Chondrocyte (in vitro differentiated cells): ENCODE measurements at regions not wholly inside any gene's neighbourhood (a gene's known extent, or its start where the extent isn't known, plus 50 kb on each side); places are given as distances from the start of the nearest gene placed in this dataset.

Experiments used
- DNase-seq: peaks from one replicate; pipeline ENCODE4 v3.0.0; 2021; ENCODE audit warnings: mixed read lengths, low spot score
- H3K27ac Mint-ChIP-seq: one replicate; pipeline ENCODE4 v1.8.0; 2021; ENCODE audit warnings: mild to moderate bottlenecking, moderate library complexity, mixed read lengths; ENCODE audit not compliant: unreplicated experiment
- H3K27me3 Mint-ChIP-seq: 2 replicates; pipeline ENCODE4 v1.8.0; 2021; ENCODE audit warnings: low read depth, mixed read lengths
- H3K36me3 Mint-ChIP-seq: 2 replicates; pipeline ENCODE4 v1.8.0; 2021; ENCODE audit warnings: low read depth, mixed read lengths
- H3K4me1 Mint-ChIP-seq: 2 replicates; pipeline ENCODE4 v1.8.0; 2021; ENCODE audit warnings: low read depth, mild to moderate bottlenecking, mixed read lengths
- H3K4me3 Mint-ChIP-seq: one replicate; pipeline ENCODE4 v1.8.0; 2021; ENCODE audit warnings: mild to moderate bottlenecking, moderate library complexity, mixed read lengths; ENCODE audit not compliant: unreplicated experiment
- H3K9me3 Mint-ChIP-seq: 2 replicates; pipeline ENCODE4 v1.8.0; 2021; ENCODE audit warnings: low read depth, mixed read lengths
- CTCF ChIP-seq: fragments of 200-600 bp; sonication (generic); IDR thresholded peaks from 2 replicates; pipeline ENCODE4 v1.5.0; 2021; ENCODE audit warnings: antibody characterized with exemption, mild to moderate bottlenecking, moderate library complexity

DNA sequence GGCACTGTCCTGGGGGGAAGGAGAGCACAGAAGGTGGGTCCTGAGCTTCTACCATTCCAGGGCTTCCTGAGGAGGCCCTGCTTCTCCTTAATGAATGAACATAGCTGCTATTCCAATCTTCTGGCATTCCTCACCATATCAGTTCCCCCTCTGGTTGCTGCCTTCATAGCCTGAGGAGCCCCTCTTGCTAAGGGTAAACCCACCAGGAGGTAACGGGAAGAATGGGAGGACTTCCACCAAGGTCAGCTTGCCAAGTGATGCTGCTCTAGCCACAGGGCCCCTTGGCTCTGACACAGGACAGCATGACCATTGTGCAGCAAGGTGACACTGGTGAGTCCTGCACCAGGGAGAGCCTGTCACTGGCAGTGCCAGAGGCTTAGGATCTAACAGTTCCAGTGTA, 1022.5 kb downstream of the TBC1D22A start:
- no peak for DNase-seq

DNA sequence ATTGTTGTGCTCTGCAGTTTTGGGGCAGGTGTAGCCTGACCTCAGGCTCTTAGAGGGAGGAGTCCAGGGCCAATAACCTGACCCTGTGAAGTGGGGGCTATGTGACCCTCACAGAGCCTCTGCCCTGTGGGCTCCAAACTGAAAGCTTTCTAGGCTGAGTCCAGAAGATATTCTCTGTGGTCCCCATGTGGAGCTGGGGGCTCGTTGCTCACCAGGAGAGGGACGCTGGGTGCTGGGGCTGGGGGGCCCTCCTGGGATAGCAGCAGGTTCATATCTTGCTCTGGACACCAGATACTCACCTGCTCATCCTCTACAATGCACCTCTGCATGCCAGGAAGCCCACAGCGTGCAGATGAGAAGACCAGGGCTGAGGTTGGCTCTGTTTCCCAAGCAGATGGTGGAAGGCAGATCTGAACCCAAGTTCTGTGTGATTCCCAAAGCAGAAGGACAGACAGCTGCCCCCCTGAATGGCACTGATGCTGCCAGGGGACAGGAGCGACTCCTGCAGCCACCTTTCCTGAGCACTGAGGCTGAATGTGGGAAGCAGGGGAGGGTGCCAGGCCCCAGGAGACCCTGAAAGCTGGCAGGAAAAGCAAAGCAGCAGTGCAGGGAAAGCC, 1022.0 kb downstream of the TBC1D22A start:
- no peak for TF ChIP-seq CTCF
- Mint-ChIP-seq H3K9me3 (peaks cover 12% of the 10 kb centered on the region), H3K4me3 (no peak overlapping the region), H3K27ac (no peak overlapping the region), H3K36me3 (no peaks in the 10 kb centered on the region), H3K27me3 (peaks cover 3% of the 10 kb centered on the region), H3K4me1 (peaks cover 7% of the 10 kb centered on the region)
- DNase-seq: no peak

More for the DNA sequence above, 1022.5 kb downstream of the TBC1D22A start:
- Mint-ChIP-seq H3K4me1 (peaks cover 10% of the 10 kb centered on the region), H3K27ac (no peak overlapping the region), H3K9me3 (peaks cover 12% of the 10 kb centered on the region), H3K27me3 (no peaks in the 10 kb centered on the region), H3K36me3 (no peaks in the 10 kb centered on the region), H3K4me3 (no peak overlapping the region)
- no peak for TF ChIP-seq CTCF

DNA sequence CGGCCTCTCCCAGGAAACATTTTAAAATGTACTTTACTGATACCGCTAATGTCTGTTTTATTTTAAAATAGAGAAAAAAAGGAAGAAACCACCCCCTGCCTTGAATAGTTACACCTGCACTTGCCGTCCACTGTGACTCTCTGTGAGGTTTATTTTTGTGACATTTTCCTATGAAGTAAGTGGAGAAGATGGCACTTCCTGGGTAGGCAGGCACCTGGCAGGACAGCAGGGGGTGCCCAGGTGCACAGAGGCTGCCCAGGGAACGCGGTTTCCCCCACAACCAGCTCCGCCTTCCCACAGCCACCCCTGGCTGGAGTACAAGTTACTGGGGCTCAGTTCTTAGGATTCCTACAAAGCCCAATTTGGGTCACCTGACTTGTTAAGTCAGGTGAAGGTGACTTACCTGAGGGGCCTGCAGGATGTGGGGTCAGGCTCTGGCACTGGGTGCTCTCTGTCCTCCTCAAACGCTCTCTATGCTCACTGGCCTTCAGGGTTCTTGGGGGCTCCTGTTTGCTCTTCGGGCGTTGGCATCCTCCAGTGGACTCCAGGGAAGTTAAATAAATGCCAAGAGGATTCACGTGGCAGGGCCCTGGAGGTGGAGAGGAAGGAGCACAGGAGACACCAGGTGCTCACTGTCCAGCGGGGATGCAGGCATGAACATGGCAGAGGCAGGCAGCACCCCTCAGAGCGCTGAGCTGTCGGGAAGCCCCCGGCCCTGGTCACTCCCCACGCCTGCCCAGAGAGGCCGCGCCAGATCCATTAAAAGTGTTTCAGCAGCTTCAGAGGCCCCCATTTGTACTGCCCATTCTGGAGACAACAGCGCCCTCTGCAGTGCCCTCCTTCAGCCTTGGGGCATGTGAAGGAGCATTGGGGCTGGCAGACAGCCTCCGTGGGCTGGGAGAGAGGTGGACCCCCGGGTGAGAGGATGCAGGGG, 1021.2 kb downstream of the TBC1D22A start:
- Mint-ChIP-seq H3K4me1 (no peaks in the 10 kb centered on the region), H3K36me3 (no peaks in the 10 kb centered on the region), H3K27me3 (peaks cover 5% of the 10 kb centered on the region), H3K4me3 (no peak overlapping the region), H3K9me3 (peaks cover 12% of the 10 kb centered on the region), H3K27ac (no peak overlapping the region)
- TF ChIP-seq CTCF: no peak
- DNase-seq: peak; percentile 63

DNA sequence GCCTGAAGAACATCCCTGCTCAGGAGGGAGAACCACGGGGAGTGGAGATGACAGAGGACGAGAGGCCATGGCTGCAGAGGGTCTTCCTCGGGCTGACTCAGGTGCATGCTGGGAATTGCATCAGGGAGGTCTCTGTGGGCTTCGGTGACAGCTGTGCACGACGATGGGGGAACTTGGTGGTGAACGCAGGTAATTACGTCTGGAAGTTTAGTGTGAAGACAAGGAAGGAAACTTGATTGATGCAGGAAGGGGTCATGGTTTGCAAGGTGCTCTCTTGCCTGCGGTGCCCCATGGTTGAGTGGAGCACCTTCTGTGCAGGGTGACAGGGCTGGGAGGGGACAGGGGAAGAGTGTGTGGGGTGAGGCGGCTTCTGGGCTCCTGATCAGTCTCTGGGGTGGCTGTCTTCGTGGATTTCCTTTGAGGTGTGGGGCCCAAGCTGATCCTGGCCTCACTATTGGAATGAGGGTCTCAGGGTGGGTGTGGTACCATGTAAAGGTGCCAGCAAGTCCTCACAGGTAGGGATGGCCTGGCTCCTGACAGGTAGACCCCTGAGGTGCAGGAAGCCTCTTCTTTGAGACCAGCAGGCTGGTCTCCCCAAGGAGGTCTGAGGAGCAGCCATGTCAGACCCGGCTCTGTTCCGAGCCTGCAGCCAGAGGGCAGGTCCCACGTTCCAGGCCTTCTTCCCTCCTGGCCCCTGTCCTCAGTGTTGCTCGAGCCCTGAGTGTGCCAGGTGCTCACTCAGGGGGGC, 1020.1 kb downstream of the TBC1D22A start:
- Mint-ChIP-seq H3K36me3 (no peaks in the 10 kb centered on the region), H3K4me3 (no peak overlapping the region), H3K27ac (no peak overlapping the region), H3K27me3 (peaks cover 5% of the 10 kb centered on the region), H3K4me1 (no peaks in the 10 kb centered on the region), H3K9me3 (peaks cover 12% of the 10 kb centered on the region)
- DNase-seq: no peak
- no peak for TF ChIP-seq CTCF

GRCh38 chr22:47781427-47782111, 1019.1 kb downstream of the TBC1D22A start:
- no peak for TF ChIP-seq CTCF
- no peak for DNase-seq
- Mint-ChIP-seq H3K27me3 (peaks cover 6% of the 10 kb centered on the region), H3K4me3 (no peak overlapping the region), H3K9me3 (peaks cover 12% of the 10 kb centered on the region), H3K4me1 (no peaks in the 10 kb centered on the region), H3K27ac (no peak overlapping the region), H3K36me3 (no peaks in the 10 kb centered on the region)
